GM18498 (cell line): ENCODE measurements at regions not wholly inside any gene's neighbourhood (a gene's known extent, or its start where the extent isn't known, plus 50 kb on each side); places are given as distances from the start of the nearest gene placed in this dataset.

Experiments used
- ATAC-seq: cut with Tn5 transposase; IDR thresholded peaks from one replicate; pipeline ENCODE4 v1.9.1; 2021; ENCODE audit warnings: mild to moderate bottlenecking, moderate library complexity; ENCODE audit not compliant: unreplicated experiment

DNA sequence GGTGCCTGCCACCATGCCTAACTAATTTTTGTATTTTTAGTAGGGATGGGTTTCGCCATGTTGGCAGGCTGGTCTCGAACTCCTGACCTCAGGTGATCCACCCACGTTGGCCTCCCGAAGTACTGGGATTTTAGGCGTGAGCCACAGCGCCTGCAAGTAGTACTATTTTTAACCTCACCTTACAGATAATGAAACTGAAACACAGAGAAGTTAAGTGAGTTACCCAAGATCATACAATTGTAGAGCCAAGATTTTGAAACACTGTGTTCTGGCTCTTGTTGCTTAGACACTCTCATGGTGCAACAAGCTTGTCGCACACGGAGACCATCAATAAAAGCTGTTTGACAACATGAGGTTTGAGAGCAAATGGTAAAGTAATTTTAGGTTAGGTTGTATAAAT lies 159.1 kb upstream of the LMNTD1 start:
- peak; percentile 40 for ATAC-seq

DNA sequence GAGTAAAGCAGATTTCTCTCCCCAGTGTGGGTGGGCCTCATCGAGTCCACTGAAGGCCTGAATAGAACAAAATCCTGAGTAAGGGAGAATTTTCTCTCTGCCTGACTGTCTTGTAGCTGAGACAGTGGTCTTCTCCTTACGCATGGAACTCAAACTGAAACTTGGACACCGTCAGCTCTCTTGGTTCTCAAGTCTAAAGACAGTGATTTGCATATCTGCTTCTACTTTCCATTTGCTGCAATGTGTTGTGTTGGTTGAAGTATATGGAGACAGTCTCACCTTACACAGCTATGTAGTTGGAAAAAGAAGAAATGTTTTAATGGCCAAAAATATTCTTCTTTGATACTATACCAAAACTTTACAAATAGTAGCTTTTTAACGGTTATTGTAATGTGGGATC lies 160.2 kb upstream of the LMNTD1 start:
- peak; percentile 99 for ATAC-seq

DNA sequence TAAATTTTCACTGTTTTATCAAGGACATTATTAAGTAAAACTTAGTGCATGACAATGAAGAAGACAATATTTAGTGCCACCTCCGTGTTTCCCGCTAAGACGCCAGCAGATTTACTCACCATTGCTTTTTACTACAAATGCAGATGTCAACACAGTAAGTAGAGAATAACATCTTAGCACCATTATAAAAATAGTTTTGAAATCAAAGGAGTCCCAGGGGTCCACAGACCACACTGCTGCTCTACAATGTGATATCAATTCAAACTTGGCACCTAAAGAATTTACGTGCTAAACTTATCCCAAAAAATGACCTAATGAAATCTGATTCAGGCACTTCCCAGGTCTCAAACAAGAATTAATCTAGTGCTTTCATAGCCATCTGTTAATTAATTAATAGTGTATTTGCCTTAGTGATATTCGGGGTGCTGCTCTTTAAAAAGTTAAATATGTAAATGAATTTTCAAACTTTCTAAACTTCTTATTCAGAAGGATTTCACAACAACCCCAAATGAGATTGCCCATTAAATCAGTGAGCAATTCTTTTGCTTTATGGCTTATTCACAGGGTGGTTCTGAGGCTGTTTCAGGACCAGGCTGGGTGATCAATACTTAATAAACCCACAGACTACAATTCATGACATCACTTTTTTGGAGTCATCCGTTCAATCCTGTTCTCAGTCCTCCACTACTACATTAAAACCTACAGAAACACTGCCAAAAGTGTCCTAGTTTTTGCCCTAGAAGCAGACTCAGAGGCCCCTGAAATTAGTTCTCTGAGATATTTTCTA lies 161.3 kb upstream of the LMNTD1 start:
- ATAC-seq = no peak

DNA sequence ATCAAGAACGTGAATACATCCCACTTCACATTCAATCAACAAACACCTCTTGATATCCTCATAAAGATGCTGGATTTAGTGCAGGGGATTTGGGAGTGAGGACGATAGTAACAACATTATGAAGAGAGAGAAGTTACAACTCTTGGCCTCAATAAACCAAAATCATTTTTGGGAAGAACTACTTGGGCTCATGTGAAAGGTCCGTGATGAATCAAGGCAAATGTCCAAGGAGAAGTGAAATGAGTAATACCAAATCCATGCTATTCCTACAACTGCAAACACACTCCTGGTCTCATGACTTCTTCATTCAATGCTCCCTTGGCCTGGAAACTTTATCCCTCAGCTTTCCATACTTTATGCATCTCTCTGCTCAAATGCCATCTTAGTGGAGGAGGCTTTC lies 162.0 kb upstream of the LMNTD1 start:
- no peak for ATAC-seq

DNA sequence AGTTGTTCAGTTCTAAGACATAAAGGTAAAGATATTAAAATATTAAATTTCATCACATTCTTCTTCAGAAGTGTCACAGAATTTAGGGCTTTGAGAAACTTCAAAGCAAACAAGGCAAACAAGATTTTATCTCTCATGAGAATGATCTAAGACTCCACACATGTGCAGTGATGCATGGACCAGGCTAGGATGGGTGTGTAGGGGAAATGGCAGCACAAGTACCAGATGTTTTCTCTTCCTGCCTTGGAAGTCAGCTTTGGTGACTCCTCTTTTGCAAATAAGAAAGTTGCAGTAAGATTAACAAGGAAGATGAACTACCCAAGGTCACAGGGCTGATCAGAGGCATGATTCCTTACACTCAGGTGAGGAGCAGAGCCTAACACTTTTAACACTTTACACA lies 163.8 kb upstream of the LMNTD1 start:
- no peak for ATAC-seq

DNA sequence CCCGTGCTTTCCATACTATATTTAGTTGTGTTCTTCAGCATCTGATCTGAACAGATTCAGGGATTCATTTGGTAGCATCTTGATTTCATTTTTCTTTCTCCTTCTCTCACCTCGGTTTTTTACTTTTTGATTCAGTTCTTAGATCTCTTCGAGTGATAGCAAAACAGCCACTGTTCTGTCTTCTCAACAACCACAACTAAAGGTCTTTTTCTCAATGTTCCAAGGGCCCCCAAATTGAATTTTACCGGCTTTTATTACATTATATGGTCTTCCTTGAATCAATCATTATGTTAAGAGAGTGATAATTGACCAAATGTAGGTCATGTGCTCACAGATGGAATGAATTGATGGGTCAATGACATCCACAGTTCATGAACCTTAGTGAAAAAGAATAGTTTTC lies 164.5 kb upstream of the LMNTD1 start:
- ATAC-seq = no peak

DNA sequence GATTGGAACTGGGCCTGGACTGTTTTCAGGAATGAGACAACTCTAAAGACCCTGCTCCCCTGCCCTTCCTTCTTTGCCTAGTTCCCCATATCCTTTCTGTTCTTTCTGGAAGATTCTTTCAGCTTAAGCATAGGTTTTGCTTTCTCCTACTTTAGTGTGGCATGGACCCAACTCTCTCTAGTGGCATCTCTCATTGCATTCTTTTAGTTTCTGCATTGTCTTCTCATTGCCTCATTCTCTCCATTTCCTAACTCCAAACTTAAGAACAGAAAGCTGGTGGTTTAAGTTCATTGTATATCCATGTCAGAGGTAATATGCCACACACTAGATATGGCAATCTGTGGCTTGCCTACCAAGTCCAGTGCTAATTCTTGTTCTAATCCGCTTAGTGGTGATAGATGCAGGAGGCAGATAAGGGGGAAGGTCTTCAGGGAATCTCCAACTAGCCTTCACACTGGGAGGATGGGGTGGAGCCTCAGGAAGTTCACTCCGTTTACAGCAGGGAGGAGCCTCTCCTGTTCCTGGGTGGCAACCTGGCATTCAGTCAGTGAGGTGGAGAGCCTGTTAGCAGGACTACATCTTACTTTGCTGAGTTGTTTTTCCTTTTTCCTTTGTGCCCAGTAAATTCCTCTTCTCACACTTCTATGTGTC lies 165.1 kb upstream of the LMNTD1 start:
- no peak for ATAC-seq

DNA sequence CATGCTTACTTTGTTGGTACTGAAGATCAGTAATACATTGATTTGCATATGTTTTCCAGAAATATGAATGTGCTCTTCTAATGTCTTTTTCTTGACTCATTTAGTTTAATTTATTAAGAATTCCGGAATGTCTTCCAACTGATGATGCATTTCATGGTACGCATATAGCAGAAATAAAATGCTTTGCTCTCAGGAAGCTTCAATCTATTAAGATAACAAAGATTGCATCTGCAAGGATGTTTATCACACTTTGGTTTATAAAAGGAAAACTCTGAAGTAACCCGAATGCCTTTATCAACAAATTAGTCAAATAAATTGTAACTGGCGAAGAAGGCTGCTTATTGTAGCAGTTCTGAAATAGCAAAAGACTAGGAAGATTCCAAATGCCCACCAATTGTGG lies 166.4 kb upstream of the LMNTD1 start:
- ATAC-seq = no peak

DNA sequence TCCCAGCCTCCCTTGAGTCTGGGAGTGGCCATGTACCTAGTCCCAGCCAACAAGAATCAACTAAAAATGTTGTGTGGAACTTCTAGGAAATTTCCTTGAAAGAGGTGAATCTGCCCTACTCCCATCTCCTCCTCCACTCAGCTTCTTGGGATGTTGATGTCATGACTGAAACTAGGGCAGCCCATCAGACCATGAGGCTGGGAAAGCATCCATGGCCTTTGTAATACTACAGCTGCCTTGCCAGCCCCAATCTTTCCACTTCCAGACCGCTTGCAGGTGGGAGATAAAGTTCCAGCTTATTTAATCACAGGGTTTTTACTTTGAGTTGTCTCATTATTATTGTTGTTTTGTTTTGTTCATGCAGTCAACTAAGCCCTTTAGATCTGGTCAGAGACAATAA lies 170.3 kb upstream of the LMNTD1 start:
- no peak for ATAC-seq

DNA sequence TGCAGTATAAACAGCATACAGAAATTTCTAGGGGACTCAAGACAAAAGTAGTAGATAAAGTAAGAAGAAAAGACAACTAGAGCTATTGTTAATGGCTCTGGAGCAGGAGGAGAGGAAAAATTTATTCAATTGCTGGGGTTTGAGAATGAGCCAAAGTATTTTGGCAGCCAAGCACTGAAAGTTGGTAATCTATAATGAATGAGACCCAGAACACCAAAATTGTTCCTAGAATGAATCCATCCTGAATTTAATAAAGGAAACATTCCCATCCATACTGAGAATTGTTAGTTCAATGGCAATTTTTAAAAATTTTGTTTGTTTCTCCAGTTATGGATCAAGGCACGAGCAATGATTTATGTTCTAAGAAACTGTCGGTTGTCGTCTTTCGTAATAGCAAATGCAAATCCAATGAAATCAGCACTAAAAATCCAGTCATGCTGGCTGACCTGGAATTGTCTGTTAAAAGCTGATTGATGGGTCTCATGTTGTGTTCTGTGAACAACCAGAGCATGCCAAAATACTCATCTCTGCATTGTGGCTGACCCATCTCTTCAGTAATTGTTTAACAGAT lies 170.9 kb upstream of the LMNTD1 start:
- ATAC-seq = no peak

DNA sequence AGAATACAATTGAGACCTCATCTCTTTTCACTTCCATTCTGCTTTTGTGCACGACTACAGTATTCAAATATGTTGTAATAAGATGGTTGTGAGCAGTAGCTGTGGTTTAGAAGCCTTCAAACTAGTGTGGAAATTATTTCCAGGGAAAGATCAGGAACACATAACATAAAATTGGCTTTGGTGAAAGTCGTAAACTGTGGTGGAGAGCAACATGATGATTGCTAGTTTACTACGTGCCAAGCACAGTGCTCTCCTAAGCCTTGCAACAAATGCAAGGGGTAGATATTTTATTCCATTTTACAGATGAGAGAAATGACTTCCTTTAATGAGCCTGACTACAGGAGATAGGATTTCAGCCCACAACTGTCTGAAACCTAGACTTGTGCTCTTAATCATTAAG lies 172.4 kb upstream of the LMNTD1 start:
- ATAC-seq = no peak

DNA sequence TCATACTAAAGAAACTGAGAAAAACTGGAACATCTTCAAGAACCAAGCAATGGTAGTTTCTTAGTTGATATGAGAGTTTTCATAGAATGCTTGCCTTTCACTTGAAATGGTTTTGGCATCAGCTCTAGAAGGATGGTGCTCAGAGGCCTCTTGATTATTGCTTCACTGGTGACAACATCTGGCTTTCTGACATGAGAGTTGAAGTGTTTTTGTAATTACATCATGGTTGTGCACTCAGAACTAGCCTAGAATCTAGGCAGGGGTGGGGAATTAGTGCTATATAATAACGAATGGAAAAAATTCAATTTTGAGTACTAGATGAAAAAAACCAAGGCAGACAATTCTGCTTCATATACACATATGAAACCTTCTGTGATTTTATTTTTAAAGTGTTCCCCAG lies 172.8 kb upstream of the LMNTD1 start:
- ATAC-seq = no peak

DNA sequence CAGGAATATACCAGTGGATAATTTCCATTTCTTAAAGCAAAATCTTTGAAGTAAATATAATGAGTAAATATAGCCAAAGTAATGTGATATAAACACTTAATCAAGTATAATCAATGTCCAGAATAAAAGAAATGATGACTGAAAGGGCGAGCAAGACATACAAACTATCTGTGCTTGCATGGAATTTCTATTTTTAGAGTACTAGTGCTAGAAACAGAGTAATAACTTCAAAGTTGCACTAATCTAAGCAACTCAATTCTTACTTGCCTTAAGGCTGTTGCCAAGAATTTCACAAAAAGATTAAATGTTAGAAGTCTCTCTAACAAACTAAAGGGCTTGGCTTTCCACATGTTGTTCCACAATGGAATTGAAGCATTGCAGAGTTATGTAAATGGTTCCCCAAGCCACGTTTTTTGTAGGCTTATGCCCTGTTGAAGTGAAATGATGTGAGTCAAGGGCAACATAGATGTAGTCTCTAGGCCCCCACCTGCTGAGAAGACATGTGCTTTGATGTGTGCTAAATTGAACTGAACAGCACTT lies 175.0 kb upstream of the LMNTD1 start:
- ATAC-seq = no peak

DNA sequence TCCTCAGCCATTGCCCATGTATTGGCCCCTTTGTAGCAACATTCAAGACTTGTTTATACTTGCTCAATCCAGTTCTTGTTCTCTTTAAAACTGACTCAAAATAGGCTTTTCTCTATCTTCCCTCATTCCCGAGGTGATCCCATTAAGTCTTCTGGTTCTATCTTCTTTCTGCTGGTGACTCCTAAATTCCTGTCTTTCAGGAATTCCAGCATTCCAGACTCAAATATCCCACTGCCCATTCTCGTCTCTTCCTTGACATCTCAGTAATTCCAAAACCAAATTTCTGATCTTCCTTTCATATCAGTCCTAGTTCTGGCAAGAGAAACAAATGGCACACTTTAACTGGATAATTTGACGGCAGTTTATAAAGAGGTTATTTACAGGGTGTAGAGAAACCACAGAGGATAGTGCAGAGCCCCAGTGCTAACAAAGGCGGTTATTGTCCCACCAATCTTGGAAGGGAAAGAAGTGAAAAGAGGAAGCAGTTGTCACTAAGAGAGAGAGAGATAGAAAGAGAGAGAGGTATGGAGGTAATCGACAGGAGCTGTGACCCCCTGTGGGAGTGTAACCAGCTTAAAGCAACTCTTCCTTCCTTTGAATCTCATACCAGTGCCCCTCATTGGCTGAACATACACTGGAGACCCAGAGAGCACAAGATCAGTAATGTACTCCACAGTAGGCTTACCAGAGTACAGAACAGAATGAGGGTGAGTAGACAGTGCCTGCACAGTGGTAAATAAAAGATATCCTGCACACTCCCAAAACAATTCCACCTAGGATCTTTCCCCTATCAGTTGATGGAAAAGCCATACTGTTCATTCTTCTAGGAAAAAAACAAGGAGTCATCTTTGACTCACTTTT lies 177.6 kb upstream of the LMNTD1 start:
- ATAC-seq = no peak

DNA sequence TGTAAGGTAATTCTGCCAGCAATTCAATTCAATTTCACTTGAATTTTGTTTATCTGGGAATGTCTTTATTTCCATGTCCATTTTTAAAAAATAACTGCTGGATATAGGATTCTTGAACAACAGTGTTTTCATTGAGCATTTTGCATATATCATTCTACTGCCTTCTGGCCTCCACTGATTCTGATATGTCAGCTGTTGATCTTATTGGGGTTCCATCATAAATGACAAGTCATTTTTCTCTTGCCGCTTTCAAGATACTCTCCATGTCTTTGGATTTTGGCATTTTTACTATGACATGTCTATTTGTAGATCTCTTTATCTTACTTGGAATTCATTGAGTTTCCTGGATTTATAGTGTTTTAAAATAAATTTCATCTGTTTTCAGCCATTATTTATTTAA lies 180.5 kb upstream of the LMNTD1 start:
- no peak for ATAC-seq

DNA sequence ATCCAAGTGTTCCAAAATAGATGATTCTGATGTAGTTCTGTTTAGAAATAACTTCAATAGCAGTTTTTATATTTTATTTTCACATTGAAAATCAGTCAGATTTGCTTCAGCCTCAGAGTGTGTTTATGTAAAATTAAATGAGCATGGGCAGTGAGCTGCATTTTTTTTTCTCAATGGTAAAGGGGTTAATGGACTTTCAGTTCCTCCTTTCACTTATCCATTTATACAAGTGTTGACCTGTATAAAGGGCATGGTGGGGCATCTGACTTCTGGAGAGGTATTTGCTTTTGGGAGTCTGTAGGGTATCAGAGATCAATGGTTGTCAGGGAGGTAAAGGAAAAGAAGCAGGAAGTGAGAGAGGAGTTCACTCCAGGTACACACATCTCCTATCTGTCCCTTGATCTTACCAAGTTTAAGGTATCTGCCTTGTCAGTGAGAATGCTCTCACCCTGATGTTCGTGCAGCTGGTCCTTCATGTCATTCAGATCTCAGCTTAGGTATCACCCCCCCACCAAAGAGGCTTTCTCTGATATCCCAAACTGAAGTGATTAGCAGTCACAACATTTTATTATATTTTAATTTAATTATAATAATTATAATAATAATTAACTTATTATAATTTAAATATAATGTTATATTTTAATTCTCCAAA lies 181.6 kb upstream of the LMNTD1 start:
- peak; percentile 93 for ATAC-seq

DNA sequence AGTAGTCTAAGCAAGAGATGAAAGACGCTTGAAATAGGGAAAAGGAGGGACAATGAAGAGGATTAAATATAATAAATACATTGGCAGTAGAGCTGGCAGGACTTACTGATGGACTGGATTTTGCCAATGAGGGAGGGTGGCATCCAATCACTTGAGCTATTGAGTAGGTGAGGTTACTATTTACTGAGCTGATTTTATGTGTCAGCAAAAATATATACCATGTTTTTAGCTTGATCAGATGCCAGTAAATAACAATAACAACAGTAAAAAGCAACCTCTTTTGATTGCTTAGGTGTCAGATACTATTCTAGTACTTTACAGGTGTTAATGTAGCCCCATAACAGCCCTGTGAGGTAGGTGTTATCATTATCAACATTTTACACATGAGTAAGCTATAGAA lies 187.5 kb upstream of the LMNTD1 start:
- ATAC-seq = no peak

DNA sequence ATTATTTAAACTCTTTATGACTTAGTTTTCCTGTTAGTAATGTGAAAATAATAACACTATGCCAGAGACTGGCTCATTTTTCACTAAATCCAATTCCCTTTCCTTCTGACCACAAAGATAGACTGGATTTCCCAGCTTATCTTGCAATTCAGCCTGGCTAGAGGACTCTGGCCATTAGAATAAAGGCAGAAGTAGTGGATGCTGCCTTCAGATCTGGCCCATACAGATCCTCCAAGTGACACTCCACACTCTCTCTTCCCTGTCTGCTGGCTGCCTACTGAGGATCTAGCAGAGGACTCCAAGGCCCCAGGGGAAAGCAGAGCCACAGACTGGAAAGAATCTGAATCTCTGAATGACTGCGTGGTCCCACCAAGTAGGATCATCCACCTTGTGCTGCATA lies 188.8 kb upstream of the LMNTD1 start:
- no peak for ATAC-seq

DNA sequence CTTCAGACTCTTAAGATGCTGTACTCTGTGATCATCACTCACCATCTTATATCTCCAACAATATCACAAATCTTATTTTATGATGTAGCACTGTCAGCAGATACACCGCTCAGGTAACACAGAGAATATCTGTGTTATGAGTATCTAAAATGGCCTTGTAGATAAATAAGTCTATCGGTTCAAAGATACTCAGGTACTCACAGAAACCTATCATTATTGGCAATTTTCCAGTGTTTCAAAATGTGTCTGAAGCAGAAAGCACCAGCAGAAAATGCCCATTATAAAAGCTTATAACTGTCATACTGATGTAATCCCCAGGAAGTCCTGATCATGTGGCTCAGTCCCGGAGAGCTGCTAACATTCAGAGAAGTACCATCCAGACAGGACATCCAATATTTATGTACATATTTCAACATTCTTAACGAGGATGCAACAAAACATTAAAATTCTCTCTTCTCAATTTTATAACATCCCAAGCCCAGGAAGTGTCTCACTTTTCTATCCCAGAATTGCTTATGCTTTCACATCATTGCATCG lies 190.7 kb upstream of the LMNTD1 start:
- ATAC-seq = no peak

DNA sequence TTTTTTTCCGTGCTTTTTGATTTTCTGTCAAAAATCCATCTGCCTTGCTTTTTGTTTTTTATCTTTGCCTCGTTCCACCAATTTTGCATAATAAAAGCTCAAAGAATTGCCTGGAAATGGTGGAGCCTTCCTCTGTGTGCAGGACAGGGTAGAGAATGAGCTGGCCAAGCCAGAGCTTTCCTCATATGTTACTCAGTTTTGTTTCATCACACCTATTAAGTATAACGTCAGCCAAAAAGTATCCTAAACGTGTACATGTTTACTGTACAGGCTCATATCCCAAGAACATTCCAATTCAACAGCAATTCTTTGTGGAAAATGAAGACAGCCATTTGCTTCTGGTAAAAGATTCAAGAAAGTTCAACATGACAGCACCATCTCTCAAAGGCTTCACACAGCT lies 191.2 kb upstream of the LMNTD1 start:
- no peak for ATAC-seq
